Suprapubic skin (tissue), 3 donors: ENCODE measurements at regions not wholly inside any gene's neighbourhood (a gene's known extent, or its start where the extent isn't known, plus 50 kb on each side); places are given as distances from the start of the nearest gene placed in this dataset.
"Not testable (repeated sequence)": the region's sequence is repeated elsewhere in the genome, so short reads cannot be mapped to it uniquely, and the experiment has no call there.

Experiments used
- CTCF ChIP-seq, 2 donors: fragments of 200-600 bp in 1 of 2; fragments of 450-650 bp in 1 of 2; sonication (generic) in 1 of 2; IDR thresholded peaks; one replicate each; pipeline ENCODE4 v1.5.1; 2016 to 2019; ENCODE audit warnings: antibody characterized with exemption in 2 of 2, mild to moderate bottlenecking in 1 of 2, moderate library complexity in 1 of 2
- POLR2A ChIP-seq, 2 donors: fragments of 450-650 bp; IDR thresholded peaks; one replicate each; pipeline ENCODE4 v1.6.1; 2017; ENCODE audit warnings: antibody characterized with exemption in 2 of 2, mild to moderate bottlenecking in 2 of 2, moderate library complexity in 2 of 2

- TF ChIP-seq CTCF, POLR2A (IDR thresholded peaks at IDR 0.05): not testable (repeated sequence)
Observed at GRCh38 chr5:42980391-42980790, 59.7 kb downstream of the ANXA2R start.
